Smooth muscle cell (in vitro differentiated cells): ENCODE measurements at regions not wholly inside any gene's neighbourhood (a gene's known extent, or its start where the extent isn't known, plus 50 kb on each side); places are given as distances from the start of the nearest gene placed in this dataset.

ENCODE experiments used
- DNase-seq: peaks from one replicate; lab custom pipeline; 2025; ENCODE audit not compliant: unreplicated experiment; lab: John Stamatoyannopoulos, UW
- H2AFZ ChIP-seq: fragments of 200-600 bp; sonication (generic); 2 replicates; pipeline ENCODE4 v1.6.0; 2016; ENCODE audit warnings: antibody characterized with exemption, low read depth, mild to moderate bottlenecking
- H3F3A ChIP-seq: fragments of 200-600 bp; sonication (generic); 2 replicates; pipeline ENCODE4 v1.6.0; 2017; ENCODE audit warnings: antibody characterized with exemption, low read depth
- H3K27ac ChIP-seq: fragments of 200-600 bp; sonication (generic); 2 replicates; pipeline ENCODE4 v1.5.1; 2016; ENCODE audit warnings: low read depth, mild to moderate bottlenecking
- H3K27me3 ChIP-seq: fragments of 200-600 bp; sonication (generic); 2 replicates; pipeline ENCODE4 v1.6.1; 2016; ENCODE audit warnings: low read depth, mild to moderate bottlenecking
- H3K36me3 ChIP-seq: fragments of 200-600 bp; sonication (generic); 2 replicates; pipeline ENCODE4 v1.5.1; 2016; ENCODE audit warnings: low read depth
- H3K4me1 ChIP-seq: fragments of 200-600 bp; sonication (generic); 2 replicates; pipeline ENCODE4 v1.5.1; 2016; ENCODE audit warnings: low read depth
- H3K4me2 ChIP-seq: fragments of 200-600 bp; sonication (generic); 2 replicates; pipeline ENCODE4 v1.6.0; 2016; ENCODE audit warnings: mild to moderate bottlenecking
- H3K4me3 ChIP-seq: fragments of 200-600 bp; sonication (generic); 2 replicates; pipeline ENCODE4 v1.5.1; 2016; ENCODE audit warnings: mild to moderate bottlenecking
- H3K79me2 ChIP-seq: fragments of 200-600 bp; sonication (generic); 2 replicates; pipeline ENCODE4 v1.6.0; 2016; ENCODE audit warnings: low read depth, mild to moderate bottlenecking
- H3K9ac ChIP-seq: fragments of 200-600 bp; sonication (generic); 2 replicates; pipeline ENCODE4 v1.6.0; 2016; ENCODE audit warnings: low read depth
- H3K9me3 ChIP-seq: fragments of 200-600 bp; sonication (generic); replicated peaks from 2 replicates; pipeline ENCODE4 v1.5.1; 2016; ENCODE audit warnings: low read depth
- H4K20me1 ChIP-seq: fragments of 200-600 bp; sonication (generic); 2 replicates; pipeline ENCODE4 v1.6.0; 2016; ENCODE audit warnings: low read depth
- WGBS: methylation state at CpG from one replicate; pipeline ENCODE4 v1.1.7; 2016; ENCODE audit warnings: low lambda C conversion rate; 5-methylcytosine and 5-hydroxymethylcytosine counted together
- TF ChIP-seq, protein P1 (sequence below): fragments of 200-600 bp; sonication (generic); IDR thresholded peaks from 2 replicates; pipeline ENCODE4 v1.5.1; 2017; ENCODE audit warnings: borderline replicate concordance, mild to moderate bottlenecking, antibody characterized with exemption; ENCODE audit not compliant: insufficient read depth, poor library complexity, severe bottlenecking

DNA sequence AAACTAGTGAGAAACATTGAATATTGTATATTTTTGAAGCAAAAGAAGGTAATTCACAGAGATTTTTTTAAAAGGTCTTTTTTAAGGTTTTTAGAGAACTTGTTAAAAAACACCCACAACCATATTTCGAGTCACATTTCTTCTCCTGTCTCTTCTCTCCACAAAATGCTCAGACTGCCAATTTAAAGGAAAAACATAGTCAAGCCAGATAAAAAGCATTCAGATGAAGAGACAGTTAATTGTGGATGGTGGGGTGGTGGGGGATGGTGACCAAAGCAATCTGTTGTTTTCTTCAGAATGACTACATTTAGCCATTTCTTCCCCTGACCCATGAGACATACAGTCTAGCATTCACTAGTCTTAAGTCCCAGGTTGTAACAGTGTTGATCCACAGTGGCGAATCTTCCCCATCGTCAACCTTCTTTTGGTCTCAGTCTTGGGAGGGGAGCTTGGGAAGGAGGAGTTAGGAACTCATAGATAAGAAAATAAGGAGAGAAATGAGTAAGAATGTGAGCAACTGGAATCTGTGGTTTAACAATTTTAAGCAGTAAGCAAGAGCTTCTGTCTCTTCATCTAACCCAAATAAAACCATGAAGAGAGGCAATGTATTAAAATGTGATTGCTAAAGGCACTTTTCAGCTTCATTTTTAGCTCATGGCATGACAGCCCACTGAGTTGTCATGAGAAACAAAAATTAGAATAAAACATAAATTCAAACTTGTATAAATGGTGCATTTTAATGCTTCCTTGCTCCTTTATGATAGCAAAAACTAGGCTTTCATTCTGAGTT lies 413.7 kb upstream of the FSHR start:
- no peak overlapping the region for H3K9ac ChIP-seq
- WGBS = 74% methylated on average over 3 of the region's 3 CpGs
- no peaks in the 10 kb centered on the region for H3K36me3 ChIP-seq
- H4K20me1 ChIP-seq = no peaks in the 10 kb centered on the region
- H3K4me2 ChIP-seq = no peak overlapping the region
- H3K4me1 ChIP-seq = no peaks in the 10 kb centered on the region
- no peak overlapping the region for H3K27ac ChIP-seq
- no peak overlapping the region for H3K4me3 ChIP-seq
- DNase-seq = no peak
- H3K9me3 ChIP-seq = no peaks in the 10 kb centered on the region
- TF ChIP-seq, protein P1, sequence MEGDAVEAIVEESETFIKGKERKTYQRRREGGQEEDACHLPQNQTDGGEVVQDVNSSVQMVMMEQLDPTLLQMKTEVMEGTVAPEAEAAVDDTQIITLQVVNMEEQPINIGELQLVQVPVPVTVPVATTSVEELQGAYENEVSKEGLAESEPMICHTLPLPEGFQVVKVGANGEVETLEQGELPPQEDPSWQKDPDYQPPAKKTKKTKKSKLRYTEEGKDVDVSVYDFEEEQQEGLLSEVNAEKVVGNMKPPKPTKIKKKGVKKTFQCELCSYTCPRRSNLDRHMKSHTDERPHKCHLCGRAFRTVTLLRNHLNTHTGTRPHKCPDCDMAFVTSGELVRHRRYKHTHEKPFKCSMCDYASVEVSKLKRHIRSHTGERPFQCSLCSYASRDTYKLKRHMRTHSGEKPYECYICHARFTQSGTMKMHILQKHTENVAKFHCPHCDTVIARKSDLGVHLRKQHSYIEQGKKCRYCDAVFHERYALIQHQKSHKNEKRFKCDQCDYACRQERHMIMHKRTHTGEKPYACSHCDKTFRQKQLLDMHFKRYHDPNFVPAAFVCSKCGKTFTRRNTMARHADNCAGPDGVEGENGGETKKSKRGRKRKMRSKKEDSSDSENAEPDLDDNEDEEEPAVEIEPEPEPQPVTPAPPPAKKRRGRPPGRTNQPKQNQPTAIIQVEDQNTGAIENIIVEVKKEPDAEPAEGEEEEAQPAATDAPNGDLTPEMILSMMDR = no peak
- H2AFZ ChIP-seq = no peak overlapping the region
- no peaks in the 10 kb centered on the region for H3K27me3 ChIP-seq
- H3F3A ChIP-seq = no peaks in the 10 kb centered on the region
- H3K79me2 ChIP-seq = no peaks in the 10 kb centered on the region

DNA sequence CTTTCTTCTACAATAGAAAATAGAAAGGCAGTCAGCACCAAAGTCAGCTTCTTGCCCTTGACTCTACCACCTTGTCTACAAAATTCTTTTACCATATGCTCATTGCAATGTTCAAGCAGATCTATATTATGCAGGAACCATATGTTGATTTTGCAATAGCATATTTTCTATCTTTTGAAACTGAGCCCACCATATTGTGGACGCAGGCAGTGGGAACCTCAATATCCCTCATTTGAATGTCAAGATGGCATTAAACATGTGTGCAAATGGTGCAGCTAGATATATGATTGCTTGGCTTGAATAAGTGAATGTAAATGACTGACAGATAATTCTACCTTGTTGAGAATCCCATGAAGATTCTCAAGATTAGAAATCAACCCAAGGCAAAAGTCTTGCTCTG lies 412.7 kb upstream of the FSHR start:
- H3K36me3 ChIP-seq = no peaks in the 10 kb centered on the region
- H3K27me3 ChIP-seq = no peaks in the 10 kb centered on the region
- TF ChIP-seq, protein P1 = no peak
- 93% methylated on average over 1 of the region's 1 CpG for WGBS
- H3K9me3 ChIP-seq = no peaks in the 10 kb centered on the region
- no peaks in the 10 kb centered on the region for H4K20me1 ChIP-seq
- H3K9ac ChIP-seq = no peak overlapping the region
- H3K4me2 ChIP-seq = no peak overlapping the region
- no peak overlapping the region for H3K4me3 ChIP-seq
- H3K79me2 ChIP-seq = no peaks in the 10 kb centered on the region
- no peak for DNase-seq
- peaks cover 3% of the 10 kb centered on the region for H3K4me1 ChIP-seq
- H3F3A ChIP-seq = no peaks in the 10 kb centered on the region
- no peak overlapping the region for H3K27ac ChIP-seq
- no peak overlapping the region for H2AFZ ChIP-seq

DNA sequence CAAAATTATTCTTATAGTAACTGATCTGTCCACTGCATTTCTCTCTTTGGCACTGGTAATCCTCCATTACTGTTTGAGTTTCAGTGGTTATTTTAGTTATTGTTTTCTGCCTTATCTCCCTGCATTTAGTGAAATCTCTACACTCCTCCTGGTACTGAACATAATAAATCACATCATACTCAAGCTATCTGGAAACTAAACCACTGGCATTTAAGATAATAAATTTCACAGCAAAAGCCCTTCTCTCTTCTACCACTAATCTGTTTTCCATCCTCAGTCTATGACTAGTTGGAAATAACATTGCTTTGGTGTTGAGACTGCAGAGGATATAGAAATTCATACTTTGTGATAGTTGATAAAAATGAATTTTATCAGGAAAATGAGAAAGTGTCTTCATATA lies 399.3 kb upstream of the FSHR start:
- TF ChIP-seq, protein P1 = no peak
- Histone ChIP-seq H2AFZ (no peak overlapping the region), H3K27me3 (no peaks in the 10 kb centered on the region), H3K36me3 (no peaks in the 10 kb centered on the region), H3K4me2 (no peak overlapping the region), H3K9me3 (no peaks in the 10 kb centered on the region), H4K20me1 (no peaks in the 10 kb centered on the region), H3K79me2 (no peaks in the 10 kb centered on the region), H3K27ac (no peak overlapping the region), H3K4me3 (no peak overlapping the region), H3K4me1 (no peaks in the 10 kb centered on the region), H3K9ac (no peak overlapping the region), H3F3A (no peaks in the 10 kb centered on the region)
- DNase-seq = no peak

DNA sequence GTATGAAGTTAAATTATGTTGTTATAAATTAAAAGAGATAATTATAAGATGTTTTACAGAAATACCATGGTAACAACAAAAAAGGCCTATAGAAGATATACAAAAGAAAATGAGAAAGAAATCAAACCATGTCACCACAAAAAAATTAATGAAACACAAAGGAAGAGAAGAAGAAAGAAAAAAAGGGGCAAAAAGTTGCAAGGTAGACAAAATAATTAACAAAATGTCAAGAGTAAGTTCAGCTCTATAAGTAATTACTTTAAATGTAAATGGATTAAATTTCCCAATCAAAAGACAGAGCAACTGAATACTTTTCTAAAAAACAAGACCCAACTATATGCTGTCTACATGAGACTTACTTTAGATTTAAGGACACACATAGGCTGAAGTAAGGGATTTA lies 378.4 kb upstream of the FSHR start:
- H3K36me3 ChIP-seq = no peaks in the 10 kb centered on the region
- no peak overlapping the region for H3K4me3 ChIP-seq
- no peak overlapping the region for H2AFZ ChIP-seq
- TF ChIP-seq, protein P1 = no peak
- H4K20me1 ChIP-seq = no peaks in the 10 kb centered on the region
- no peak overlapping the region for H3K27ac ChIP-seq
- no peak overlapping the region for H3K4me2 ChIP-seq
- no peaks in the 10 kb centered on the region for H3K27me3 ChIP-seq
- H3K79me2 ChIP-seq = no peaks in the 10 kb centered on the region
- no peak overlapping the region for H3K9ac ChIP-seq
- H3K9me3 ChIP-seq = no peaks in the 10 kb centered on the region
- no peaks in the 10 kb centered on the region for H3F3A ChIP-seq
- H3K4me1 ChIP-seq = no peaks in the 10 kb centered on the region
- no peak for DNase-seq
